Keratinocyte (primary cell): ENCODE measurements at regions not wholly inside any gene's neighbourhood (a gene's known extent, or its start where the extent isn't known, plus 50 kb on each side); places are given as distances from the start of the nearest gene placed in this dataset.

Source experiments
- CTCF ChIP-seq, 3 experiments: IDR thresholded peaks in 1 of 3; conservative IDR thresholded peaks in 1 of 3; optimal IDR thresholded peaks in 1 of 3; 2 replicates in 2 of 3; 3 replicates in 1 of 3; pipeline versions ENCODE3 to v1.5.1; 2011; ENCODE audit warnings: low read length in 3 of 3, mild to moderate bottlenecking in 3 of 3, moderate library complexity in 2 of 3, control low read depth in 1 of 3, inconsistent platforms in 1 of 3; ENCODE audit not compliant: insufficient read depth in 2 of 3; ENCODE audit errors: extremely low read depth in 1 of 3
- EZH2 ChIP-seq: IDR thresholded peaks from one replicate; pipeline ENCODE4 v1.6.1; 2012; ENCODE audit warnings: inconsistent platforms, mild to moderate bottlenecking, low read length, moderate library complexity

DNA sequence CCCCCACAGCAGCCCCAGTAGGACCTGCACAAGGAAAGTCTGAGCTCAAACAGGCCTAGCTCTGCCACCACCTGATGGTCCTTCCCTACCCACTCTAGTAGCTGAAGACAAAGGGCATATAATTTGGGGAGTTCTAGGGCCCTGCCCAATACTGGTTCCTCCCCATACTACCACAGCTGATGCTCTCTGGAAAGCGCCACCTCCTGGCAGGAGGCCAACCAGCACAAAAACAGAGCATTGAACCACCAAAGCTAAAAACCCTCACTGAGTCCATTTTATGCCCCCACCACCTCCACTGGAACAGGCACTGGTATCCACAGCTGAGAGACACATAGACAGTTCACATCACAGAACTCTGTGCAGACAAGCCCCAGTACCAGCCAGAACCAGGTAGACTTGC, 1276.8 kb downstream of the OLFM4 start:
- TF ChIP-seq CTCF (optimal IDR thresholded peaks at IDR 0.05 in 1 of 3, IDR thresholded peaks at IDR 0.05 in 1 of 3, conservative IDR thresholded peaks at IDR 0.05 in 1 of 3; ENCODE audit: extremely low read depth in 1 of 3, insufficient read depth in 2 of 3, low read length in 3 of 3) (no peak), EZH2 (no peak)
